CD4-positive, alpha-beta T cell treated with Interleukin-2 at 100 ng/mL for 4 hours (primary cell): ENCODE measurements at regions not wholly inside any gene's neighbourhood (a gene's known extent, or its start where the extent isn't known, plus 50 kb on each side); places are given as distances from the start of the nearest gene placed in this dataset.

Experiments used
- DNase-seq: peaks from one replicate; pipeline ENCODE4 v3.0.0-alpha.2; 2020; ENCODE audit warnings: low spot score

- no peak for DNase-seq
Measured at GRCh38 chr1:232445361-232446106, 184.4 kb downstream of the SIPA1L2 start.

GRCh38 chr1:232443372-232443771 is 186.6 kb downstream of the SIPA1L2 start:
- DNase-seq, result no peak

GRCh38 chr1:232441036-232441411 is 188.9 kb downstream of the SIPA1L2 start:
- DNase-seq, result no peak

- no peak for DNase-seq
Measured at GRCh38 chr1:232440325-232441035, 189.5 kb downstream of the SIPA1L2 start.

GRCh38 chr1:232439011-232439410 is 190.9 kb downstream of the SIPA1L2 start:
- DNase-seq, result no peak

- no peak for DNase-seq
Measured at GRCh38 chr1:232438476-232438875, 191.5 kb downstream of the SIPA1L2 start.

- no peak for DNase-seq
Measured at GRCh38 chr1:232437510-232437909, 192.4 kb downstream of the SIPA1L2 start.

GRCh38 chr1:232435729-232436128 is 194.2 kb downstream of the SIPA1L2 start:
- no peak for DNase-seq

GRCh38 chr1:232432313-232432712 is 197.6 kb downstream of the SIPA1L2 start:
- DNase-seq, result no peak

- DNase-seq, result no peak
Measured at GRCh38 chr1:232431748-232432147, 198.2 kb downstream of the SIPA1L2 start.

GRCh38 chr1:232431326-232431725 is 198.6 kb downstream of the SIPA1L2 start:
- no peak for DNase-seq

GRCh38 chr1:232430467-232430866 is 199.5 kb downstream of the SIPA1L2 start:
- no peak for DNase-seq

- no peak for DNase-seq
Measured at GRCh38 chr1:232428786-232429530, 201.0 kb downstream of the SIPA1L2 start.

GRCh38 chr1:232428036-232428645 is 201.8 kb downstream of the SIPA1L2 start:
- DNase-seq, result no peak

GRCh38 chr1:232426801-232427200 is 203.1 kb downstream of the SIPA1L2 start:
- no peak for DNase-seq

GRCh38 chr1:232425421-232425820 is 204.5 kb downstream of the SIPA1L2 start:
- no peak for DNase-seq

GRCh38 chr1:232423591-232423990 is 206.3 kb downstream of the SIPA1L2 start:
- no peak for DNase-seq

- no peak for DNase-seq
Measured at GRCh38 chr1:232422898-232423297, 207.0 kb downstream of the SIPA1L2 start.

- DNase-seq, result no peak
Measured at GRCh38 chr1:232422098-232422497, 207.8 kb downstream of the SIPA1L2 start.

- DNase-seq, result no peak
Measured at GRCh38 chr1:232421143-232421796, 208.7 kb downstream of the SIPA1L2 start.

- no peak for DNase-seq
Measured at GRCh38 chr1:232417636-232418248, 212.2 kb downstream of the SIPA1L2 start.
